Thoracic aorta (tissue), 2 donors: ENCODE measurements at regions not wholly inside any gene's neighbourhood (a gene's known extent, or its start where the extent isn't known, plus 50 kb on each side); places are given as distances from the start of the nearest gene placed in this dataset.
A peak's percentile ranks its signal among the peaks of the same experiment; 100 is the strongest.

Experiments used
- ATAC-seq: fragments of 150-250 bp; one replicate; pipeline ENCODE4 v1.8.0; 2017; ENCODE audit warnings: low read depth; ENCODE audit not compliant: insufficient number of reproducible peaks, low FRiP score
- DNase-seq: peaks from one replicate; pipeline ENCODE4 v3.0.0-alpha.2; 2020; ENCODE audit warnings: low spot score
- H3K27ac ChIP-seq, 2 donors: fragments of 200-600 bp; sonication (generic); 1 replicate in 1 of 2; 2 replicates in 1 of 2; pipeline ENCODE4 v1.5.1; 2016; ENCODE audit warnings: mild to moderate bottlenecking in 2 of 2, moderate library complexity in 2 of 2
- H3K27me3 ChIP-seq: fragments of 200-600 bp; sonication (generic); replicated peaks from 2 replicates; pipeline ENCODE4 v1.6.0; 2016; ENCODE audit warnings: mild to moderate bottlenecking; ENCODE audit not compliant: insufficient read depth
- H3K36me3 ChIP-seq: fragments of 200-600 bp; sonication (generic); one replicate; pipeline ENCODE4 v1.5.1; 2016
- H3K4me1 ChIP-seq, 2 donors: fragments of 200-600 bp; sonication (generic); 1 replicate in 1 of 2; 2 replicates in 1 of 2; pipeline versions ENCODE4 v1.5.1 to v1.6.0; 2016; ENCODE audit warnings: low read depth in 2 of 2, mild to moderate bottlenecking in 1 of 2; ENCODE audit not compliant: control insufficient read depth in 1 of 2
- H3K4me3 ChIP-seq: fragments of 200-600 bp; sonication (generic); 2 replicates; pipeline ENCODE4 v1.5.1; 2016; ENCODE audit warnings: mild to moderate bottlenecking
- H3K9me3 ChIP-seq: fragments of 200-600 bp; sonication (generic); 2 replicates; pipeline ENCODE4 v1.5.1; 2016
- TF ChIP-seq, protein P1 (sequence below): fragments of 200-600 bp; sonication (generic); IDR thresholded peaks from one replicate; pipeline ENCODE4 v1.5.1; 2019; ENCODE audit warnings: antibody characterized with exemption

DNA sequence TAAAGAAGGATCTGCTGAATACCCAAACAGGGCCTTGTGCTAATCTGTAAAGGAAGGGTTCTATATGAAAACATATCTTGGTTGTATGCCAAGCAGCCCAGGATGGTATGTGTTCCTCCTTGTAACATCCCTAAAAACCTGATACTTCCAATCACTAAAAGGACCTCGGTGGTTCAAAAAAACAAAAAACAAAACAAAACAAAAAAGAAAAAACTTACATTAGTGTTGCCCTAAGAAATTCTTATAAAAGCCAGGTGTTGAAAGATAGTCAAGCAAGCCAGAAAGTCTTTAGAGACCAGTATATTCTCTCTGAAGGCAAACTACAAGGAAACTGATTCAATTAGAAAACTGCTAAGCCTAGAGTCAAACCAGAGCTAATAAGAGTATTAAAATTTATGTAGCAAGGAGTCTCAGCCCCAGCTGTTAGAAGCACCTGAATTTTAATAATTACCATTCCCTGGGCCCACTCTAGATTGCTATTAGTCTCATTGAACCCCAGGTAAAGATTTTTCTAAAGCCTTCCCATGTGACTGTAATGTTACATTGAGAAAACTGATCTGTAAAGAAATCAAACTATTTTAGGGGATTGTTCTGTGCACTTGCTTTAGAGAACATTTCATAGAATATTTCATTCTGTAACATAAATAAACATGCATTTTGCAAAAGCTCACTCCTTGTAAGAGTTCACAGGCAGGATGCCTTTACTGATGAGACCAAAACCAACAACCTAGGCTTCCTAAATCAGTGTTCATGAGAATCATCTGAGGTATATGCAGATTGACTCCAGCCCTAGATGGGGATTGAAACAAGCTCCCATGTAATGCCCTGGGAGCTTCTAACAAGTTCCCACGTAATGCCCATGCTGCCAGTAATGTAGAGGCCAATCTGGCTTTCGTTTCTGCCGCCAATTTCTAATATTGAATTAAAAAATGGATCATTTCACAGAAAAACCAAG, 95.2 kb upstream of the BTN3A2 start:
- H3K27me3 ChIP-seq = no peaks in the 10 kb centered on the region
- ATAC-seq = no peak
- TF ChIP-seq, protein P1, sequence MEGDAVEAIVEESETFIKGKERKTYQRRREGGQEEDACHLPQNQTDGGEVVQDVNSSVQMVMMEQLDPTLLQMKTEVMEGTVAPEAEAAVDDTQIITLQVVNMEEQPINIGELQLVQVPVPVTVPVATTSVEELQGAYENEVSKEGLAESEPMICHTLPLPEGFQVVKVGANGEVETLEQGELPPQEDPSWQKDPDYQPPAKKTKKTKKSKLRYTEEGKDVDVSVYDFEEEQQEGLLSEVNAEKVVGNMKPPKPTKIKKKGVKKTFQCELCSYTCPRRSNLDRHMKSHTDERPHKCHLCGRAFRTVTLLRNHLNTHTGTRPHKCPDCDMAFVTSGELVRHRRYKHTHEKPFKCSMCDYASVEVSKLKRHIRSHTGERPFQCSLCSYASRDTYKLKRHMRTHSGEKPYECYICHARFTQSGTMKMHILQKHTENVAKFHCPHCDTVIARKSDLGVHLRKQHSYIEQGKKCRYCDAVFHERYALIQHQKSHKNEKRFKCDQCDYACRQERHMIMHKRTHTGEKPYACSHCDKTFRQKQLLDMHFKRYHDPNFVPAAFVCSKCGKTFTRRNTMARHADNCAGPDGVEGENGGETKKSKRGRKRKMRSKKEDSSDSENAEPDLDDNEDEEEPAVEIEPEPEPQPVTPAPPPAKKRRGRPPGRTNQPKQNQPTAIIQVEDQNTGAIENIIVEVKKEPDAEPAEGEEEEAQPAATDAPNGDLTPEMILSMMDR = no peak

DNA sequence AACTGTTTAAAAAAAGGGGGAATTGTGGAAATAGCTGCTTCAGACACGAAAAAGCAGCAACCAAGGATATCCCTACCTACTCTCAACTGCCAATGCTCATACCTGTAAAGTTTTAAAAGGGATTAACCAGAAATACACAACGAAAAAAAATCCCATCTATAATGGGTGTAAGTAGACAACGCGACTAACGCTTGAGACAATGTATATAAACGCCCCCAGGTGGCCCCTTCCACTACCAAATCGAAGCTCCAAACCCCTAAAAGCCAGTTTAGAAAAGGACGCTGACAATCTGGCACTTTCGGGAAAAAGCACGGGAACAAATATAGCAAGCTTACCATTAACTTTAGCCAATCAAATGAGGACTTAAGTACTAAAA, 94.5 kb upstream of the BTN3A2 start:
- Histone ChIP-seq H3K27ac (no peak overlapping the region), H3K9me3 (no peaks in the 10 kb centered on the region), H3K27me3 (no peaks in the 10 kb centered on the region), H3K36me3 (no peaks in the 10 kb centered on the region), H3K4me1 (peaks cover 5 to 18% of the 10 kb centered on the region in 2 donors), H3K4me3 (no peak overlapping the region)
- TF ChIP-seq, protein P1 = no peak
- ATAC-seq (no peak), DNase-seq (no peak)

More for the DNA sequence above, 95.2 kb upstream of the BTN3A2 start:
- H3K4me1 ChIP-seq = peaks cover 5 to 18% of the 10 kb centered on the region in 2 donors
- DNase-seq = no peak
- H3K9me3 ChIP-seq = no peaks in the 10 kb centered on the region
- no peak overlapping the region for H3K4me3 ChIP-seq
- no peak overlapping the region for H3K27ac ChIP-seq
- no peaks in the 10 kb centered on the region for H3K36me3 ChIP-seq

DNA sequence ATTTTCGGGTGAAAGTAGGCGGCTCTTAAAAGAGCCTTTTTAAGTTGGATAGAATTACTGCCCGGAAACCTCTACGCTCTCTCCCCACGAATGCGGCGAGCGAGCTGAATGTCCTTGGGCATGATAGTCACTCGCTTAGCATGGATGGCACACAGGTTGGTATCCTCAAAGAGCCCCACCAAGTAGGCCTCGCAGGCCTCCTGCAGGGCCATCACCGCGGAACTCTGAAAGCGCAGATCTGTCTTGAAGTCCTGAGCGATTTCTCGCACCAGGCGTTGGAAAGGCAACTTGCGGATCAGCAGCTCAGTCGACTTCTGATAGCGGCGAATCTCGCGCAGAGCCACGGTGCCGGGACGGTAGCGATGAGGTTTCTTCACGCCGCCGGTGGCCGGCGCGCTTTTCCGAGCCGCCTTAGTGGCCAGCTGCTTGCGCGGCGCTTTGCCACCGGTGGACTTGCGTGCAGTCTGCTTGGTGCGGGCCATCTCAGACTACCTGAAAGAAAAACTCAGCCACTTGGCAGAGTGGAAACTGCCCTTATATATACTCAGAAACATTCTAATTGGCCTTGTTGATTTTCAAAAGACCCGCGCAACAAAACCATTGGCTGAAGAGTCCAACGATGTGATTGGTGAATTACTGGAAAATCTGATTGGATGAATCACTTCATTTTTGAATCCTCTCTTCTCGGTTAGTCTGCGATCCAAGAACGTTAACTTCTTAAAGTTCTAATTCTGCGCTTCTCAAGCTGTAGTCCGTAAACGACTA, 93.9 kb upstream of the BTN3A2 start:
- H3K4me1 ChIP-seq = peaks cover 5 to 18% of the 10 kb centered on the region in 2 donors
- H3K4me3 ChIP-seq = peak overlapping the region; percentile 77
- H3K27ac ChIP-seq = peak overlapping the region; percentile 89 to 95
- no peaks in the 10 kb centered on the region for H3K27me3 ChIP-seq
- H3K9me3 ChIP-seq = no peaks in the 10 kb centered on the region
- DNase-seq = no peak
- no peaks in the 10 kb centered on the region for H3K36me3 ChIP-seq
- peak; percentile 71 for ATAC-seq
- TF ChIP-seq, protein P1 = no peak

DNA sequence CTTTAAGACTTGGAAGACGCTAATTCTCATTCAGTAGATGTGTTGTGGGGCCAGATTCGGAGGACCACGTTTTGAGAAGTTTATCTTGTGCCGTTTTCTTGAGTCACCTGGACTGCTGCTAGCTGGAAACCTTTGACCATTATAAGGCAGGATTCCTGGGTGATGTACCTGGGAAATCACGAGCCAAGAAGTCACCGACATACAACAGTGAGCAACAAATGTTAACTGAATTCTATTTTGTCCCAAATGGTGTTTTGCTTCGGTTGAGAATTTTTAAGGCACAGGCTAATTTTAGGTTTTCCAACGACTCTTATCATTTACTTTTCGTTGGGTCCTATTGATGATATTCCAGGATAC, 93.4 kb upstream of the BTN3A2 start:
- no peak for DNase-seq
- ATAC-seq = no peak
- H3K27ac ChIP-seq = peak overlapping the region; percentile 89 to 95
- H3K27me3 ChIP-seq = no peaks in the 10 kb centered on the region
- no peaks in the 10 kb centered on the region for H3K9me3 ChIP-seq
- TF ChIP-seq, protein P1 = no peak
- no peaks in the 10 kb centered on the region for H3K36me3 ChIP-seq
- H3K4me3 ChIP-seq = peak overlapping the region; percentile 77
- peaks cover 5 to 18% of the 10 kb centered on the region in 2 donors for H3K4me1 ChIP-seq

DNA sequence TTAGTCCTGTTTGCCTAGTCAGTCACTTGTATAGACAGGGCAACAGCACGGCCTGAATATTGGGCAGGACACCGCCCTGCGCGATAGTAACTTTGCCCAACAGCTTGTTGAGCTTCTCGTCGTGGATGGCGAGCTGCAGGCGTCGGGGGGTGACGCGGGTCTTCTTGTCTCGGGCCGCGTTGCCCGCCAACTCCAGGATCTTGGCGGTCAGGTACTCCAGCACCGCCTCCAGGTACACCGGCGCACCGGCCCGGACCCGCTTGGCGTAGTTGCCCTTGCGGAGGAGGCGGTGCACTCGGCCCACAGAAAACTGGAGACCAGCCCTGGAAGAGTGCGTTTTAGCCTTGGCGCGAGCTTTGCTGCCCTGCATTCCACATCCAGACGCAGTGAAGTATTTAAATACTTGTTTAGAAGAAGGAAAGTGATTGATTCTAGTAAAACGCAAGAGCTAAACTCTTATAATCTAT, 92.8 kb upstream of the BTN3A2 start:
- H3K4me1 ChIP-seq = peaks cover 5 to 18% of the 10 kb centered on the region in 2 donors
- no peaks in the 10 kb centered on the region for H3K9me3 ChIP-seq
- H3K4me3 ChIP-seq = peak overlapping the region; percentile 77
- ATAC-seq = peak; percentile 47
- TF ChIP-seq, protein P1 = no peak
- no peaks in the 10 kb centered on the region for H3K27me3 ChIP-seq
- H3K36me3 ChIP-seq = no peaks in the 10 kb centered on the region
- peak overlapping the region; percentile 89 to 95 for H3K27ac ChIP-seq
- no peak for DNase-seq
